Stimulated activated CD8-positive, alpha-beta memory T cell treated with anti-CD3 and anti-CD28 coated beads, Interleukin-7, amount 100 ng/mL, for 24 hours (primary cell): ENCODE measurements at regions not wholly inside any gene's neighbourhood (a gene's known extent, or its start where the extent isn't known, plus 50 kb on each side); places are given as distances from the start of the nearest gene placed in this dataset.

Source experiments
- DNase-seq: peaks from one replicate; pipeline ENCODE4 v3.0.0-alpha.2; 2020; ENCODE audit warnings: low read depth

DNA sequence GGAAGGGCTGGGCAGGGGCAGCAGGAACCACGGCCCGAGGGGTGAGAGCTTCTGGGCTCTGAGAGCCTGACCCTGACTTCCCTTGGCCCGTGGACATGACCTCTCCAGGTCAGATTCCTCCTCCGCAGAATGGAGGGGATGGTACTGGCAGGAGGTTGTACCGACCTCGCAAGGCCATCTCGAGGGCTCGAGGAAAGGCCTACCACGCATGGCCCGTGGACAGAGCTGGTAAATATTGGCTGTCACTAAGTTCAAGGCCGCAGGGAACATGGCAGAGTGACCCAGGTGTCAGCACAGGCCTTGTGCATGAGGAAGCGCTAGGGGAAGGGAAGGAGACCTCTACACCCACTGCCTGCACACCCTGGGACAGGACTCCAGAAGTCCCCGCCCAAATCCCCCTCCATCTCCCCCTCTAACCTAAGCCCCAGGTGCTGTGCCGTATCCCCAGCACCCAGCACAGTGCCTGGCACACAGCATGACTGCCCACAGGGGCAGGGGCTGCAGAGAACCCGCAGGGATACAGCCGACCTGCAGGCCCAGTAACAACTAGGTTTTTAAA, 54.9 kb upstream of the PPP2R5C start:
- DNase-seq = no peak

DNA sequence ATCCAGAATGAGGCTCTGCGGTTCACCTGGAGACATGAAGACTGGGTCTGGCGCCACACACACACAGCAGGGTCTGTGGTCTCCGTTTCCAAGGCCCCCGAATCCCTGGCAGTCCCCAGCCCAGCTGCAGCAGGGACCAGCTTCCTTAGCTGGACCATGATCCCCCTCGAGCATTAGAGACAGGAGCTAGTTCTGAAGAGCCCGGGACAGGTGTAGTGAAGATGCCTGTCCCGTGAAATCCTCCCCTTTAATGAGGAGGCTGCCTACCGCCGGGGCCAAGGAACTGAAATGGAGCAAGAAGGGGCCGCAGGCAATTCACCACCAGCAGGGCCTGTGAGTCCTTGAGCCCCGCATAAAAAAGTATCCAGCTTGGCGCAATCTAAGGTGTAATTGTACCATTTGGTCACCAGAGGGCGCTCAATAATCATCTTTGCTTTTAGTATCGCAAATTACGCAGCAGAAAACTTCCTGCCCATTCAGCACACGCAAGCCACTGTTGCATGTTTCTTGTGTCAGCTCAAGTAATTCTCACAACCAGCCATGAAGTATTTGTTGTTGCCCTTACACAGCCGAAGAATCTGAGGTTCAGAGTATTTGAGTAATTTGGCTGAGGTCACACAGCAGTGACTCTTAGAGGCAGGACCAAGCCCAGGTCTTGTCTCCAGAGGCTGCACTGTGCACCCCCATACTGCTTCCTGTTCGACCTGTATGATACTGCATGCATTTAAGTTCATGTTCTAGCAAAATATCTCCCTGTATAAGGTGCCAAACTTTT, 54.3 kb upstream of the PPP2R5C start:
- DNase-seq = no peak

DNA sequence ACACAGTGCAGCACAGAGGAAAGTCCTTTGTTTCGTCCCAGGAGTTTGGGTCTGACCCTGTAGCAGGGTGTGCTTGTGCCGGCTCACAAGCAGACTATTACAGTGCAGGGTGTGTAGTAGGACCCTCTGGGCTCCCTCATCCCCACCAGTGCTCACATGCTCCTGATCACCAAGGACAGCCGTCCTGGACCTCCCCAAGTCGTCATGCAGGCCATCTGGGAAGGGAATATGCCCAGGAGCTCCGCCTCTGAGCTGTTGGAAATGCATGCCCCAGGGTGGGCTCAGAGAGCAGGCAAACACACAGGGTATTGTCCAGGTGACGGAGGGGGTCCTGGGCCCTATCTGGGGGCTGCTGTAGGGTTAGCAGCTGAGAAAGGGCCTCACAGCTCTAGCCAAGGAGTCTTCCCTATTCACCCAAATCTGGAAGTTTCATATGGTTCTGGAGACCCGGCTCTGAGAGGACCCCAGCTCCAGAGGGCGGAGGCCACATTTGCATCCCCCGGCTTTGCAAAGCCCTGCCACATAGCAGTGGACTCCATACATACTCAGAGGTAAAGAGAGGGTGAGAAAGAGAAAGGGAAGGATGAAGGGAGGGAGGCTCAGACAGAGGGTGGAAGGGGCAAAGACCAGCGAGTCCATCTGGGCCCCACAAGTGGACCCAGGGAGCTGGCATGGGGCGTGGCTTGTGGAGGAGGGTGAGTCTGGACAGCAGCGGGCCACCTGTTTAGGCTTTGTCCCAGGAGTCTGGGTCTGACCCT, 53.5 kb upstream of the PPP2R5C start:
- DNase-seq = no peak

DNA sequence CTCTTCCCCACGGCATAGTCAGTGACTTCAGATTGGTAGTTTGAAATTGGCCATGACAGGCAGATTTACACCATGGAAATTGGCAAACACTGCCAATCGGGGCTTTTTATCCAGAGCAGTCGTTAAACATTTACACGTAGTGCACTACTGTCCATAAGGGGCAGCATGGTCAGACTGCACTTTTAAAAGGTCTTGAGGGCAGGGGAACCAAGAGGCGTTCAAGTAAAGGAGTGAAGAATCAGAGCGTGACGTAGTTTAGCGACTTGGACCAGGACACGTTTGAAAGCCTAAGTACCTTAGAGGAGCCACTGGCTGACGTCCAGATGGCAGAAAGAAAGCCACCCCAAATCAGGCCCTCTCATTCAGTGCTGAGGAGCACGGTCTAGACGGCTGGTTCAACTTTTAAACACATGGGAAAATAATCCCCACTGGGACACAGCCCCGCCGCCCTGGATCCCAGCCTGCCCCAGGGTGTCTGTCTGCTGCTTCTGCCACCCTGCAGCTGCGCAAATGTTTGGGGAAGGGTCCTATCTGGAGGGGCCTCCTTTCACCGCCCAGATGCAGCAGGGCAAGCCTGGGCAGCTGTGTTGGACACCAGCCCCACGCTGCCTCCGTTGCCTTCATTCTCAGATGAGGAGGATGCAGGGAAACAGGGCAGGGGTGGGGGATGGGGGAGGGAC, 52.5 kb upstream of the PPP2R5C start:
- no peak for DNase-seq

DNA sequence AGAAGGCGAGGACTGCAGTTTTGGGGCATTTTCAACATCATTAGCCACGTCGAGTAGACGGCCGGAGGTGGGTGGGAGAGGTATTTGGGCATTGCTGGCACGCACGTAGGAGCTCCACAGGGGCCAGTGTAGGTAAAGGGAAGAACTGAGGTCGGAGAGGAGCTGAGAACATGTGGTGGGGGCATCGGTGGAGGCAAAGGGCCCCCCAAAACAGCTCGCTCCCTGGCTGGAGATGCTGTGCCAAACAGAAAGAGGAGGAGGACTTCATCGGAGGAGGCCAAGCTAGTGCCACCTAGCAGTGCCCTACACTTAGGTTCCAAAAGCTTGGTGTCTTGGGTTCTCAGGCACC, 52.0 kb upstream of the PPP2R5C start:
- DNase-seq = no peak

DNA sequence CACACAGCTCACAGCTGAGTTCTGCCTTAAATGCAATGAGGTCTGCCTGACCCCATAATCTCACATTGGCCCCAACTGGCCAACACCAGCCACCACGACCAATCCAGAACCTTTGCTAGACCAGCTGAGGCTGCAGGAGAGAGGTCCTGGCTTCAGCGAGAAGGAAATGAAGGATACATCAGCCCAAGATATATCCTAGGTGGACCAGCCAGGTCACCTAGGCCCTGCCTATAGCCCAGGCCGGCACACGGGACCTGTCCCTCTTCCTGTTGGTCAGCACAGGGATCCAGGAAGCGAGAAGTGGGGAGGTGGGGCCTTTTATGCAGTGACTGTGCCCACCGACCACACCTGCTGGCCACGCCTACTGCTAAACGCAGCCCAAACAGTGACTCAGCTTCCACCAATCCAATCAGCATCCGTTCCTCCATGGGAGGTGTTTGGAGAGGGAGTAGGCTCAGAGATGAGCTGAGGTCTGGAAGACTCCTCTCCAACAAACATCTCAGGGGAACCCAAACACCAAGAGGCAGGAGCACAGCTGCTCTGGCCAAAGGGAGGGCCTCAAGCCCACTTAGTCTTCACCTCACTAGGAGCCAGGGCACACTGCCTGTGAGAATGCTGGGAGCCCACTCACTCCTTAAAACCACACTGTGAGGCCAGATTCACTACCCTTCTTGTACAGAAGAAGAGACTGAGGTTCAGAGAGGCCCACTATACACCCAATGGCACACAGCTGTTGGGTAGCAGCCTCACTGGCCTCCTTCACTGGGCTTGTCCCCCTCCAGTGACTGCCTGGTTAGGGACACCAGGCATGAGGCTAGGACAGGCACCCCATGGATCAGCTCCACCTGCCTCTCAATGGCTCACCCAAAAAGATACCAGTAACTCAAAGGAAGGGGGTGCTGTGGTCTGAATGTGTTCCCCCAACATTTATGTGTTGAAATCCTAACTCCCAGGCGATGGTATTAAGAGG, 51.3 kb upstream of the PPP2R5C start:
- no peak for DNase-seq

DNA sequence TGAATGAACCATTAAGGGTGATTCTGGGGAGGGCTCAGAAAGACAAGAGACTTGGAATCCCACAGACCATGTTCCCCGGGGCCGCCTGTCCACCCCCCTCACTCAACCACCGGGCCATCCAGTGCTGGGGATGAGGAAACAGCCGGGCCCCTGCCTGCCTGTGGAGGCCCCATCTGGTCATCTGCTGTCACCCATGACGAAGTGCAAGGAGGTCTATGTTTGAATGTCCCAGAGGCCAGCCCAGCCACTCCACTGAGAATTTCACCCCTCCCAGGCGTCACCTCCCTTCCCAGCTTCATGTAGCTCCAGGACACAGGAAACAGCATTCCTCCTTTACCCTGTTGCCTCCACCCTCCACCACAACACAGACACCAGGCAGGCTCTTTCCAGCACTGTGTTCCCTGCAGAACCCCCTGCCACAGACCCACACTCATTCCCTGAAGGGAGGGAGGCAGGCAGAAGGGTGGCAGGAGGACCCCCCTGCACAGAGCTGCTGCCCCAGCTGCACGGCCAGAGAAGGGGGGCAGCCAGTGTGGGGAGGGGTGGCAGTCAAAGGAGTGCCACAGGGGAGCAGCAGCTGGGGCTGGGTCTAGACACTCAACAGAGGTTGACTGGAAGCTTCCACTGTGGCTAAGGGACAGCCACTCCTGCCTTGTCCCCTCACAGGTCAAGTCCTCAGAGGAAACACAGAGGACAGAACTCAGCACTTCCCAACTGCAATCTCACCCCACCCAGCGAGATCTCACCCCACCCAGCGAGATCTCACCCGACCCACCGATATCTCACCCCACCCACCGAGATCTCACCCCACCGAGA, 50.3 kb upstream of the PPP2R5C start:
- DNase-seq = no peak
